Fibroblast of the aortic adventitia (primary cell): ENCODE measurements at regions not wholly inside any gene's neighbourhood (a gene's known extent, or its start where the extent isn't known, plus 50 kb on each side); places are given as distances from the start of the nearest gene placed in this dataset.

Experiments
- DNase-seq: peaks from one replicate; pipeline ENCODE4 v3.0.0-alpha.2; 2010; ENCODE audit warnings: low read depth
- H3K4me3 ChIP-seq: 2 replicates; pipeline ENCODE4 v1.5.1; 2011; ENCODE audit warnings: low read depth, mild to moderate bottlenecking, control low read depth, low read length, moderate library complexity
- TF ChIP-seq, protein P1 (sequence below): IDR thresholded peaks from 2 replicates; pipeline ENCODE4 v1.5.1; 2011; ENCODE audit warnings: mild to moderate bottlenecking, low read length, control low read depth, inconsistent platforms; ENCODE audit not compliant: insufficient read depth

DNA sequence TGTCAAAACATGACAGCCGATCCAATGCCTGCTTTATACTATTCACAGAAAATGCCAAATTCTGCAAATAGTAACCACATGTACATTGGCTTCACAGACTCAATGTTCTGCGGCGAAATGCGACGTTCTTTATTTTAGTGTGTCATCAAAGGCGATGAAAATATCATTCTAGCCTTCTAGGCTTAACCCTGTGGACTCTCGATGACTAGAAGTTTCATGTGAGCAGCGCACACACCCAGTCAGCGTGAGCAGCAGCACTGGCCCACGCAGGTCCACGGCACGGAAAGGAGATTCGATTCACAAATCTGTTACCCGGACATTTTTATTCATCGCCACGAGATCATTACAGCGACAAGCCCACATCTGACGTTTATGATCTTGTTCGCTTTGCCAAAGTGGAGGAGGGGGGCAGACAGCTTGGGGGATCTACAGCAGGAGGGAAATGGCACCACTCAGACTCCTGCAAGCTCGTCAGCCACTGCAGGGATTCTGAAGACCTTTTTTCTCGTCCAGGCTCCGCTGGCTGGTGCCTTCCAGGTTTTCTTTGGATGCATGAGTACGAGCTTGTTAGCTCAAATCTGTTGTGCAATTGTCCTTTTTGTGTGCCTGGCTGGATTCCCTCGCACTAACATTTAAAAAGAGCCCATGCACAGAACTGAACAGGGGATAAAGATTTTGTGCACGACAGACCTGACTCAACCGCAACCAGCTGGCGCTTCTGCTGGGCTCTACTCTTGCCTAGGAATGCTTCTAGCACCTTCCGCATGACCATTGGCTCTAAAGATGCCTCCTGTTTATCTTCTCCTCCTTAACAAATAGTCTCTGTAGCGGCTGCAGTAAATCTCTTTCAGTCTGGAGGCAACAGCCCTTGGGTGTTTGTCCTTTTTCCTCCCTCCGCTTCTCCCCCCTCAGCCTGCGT is 938.4 kb downstream of the MCTP2 start:
- DNase-seq, result peak; percentile 13
- H3K4me3 ChIP-seq, result no peak overlapping the region

DNA sequence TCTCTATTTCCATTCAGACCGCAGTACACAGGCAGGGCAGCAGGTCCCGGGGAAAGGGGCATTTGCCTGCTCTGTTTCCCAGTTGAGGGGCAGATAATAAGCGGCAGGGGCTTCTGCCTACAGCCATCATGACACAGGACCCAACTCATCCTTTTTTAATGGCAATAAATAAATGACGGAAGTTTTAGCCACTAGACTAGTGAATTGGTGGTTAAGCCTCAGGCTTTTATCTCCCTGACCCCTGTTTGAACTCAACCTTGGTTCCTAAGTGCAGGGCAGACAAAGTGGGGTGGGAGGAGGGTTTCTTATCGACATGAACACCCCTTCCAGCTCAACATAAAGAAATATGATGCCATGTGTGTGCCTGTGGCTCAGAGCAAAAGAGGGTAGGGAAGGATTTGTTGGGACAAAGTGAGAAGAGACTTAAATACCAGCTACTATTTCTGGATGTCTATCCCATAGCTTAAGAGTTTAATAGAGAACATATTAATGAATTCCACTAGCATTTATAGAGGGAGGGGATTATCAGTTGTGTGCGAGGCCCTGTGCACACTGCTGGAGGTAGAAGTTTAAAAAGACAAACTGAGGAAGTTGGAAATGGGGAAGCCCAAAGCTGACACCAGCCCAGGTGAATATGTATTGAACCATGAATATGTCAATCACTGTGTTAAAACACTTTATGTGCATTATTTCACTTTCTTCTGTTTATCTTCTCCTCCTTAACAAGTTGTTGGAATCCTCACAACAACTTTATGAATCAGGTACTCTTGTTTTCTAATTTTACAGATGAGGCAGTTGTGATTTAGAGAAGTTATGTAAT is 939.4 kb downstream of the MCTP2 start:
- no peak overlapping the region for H3K4me3 ChIP-seq
- TF ChIP-seq, protein P1, sequence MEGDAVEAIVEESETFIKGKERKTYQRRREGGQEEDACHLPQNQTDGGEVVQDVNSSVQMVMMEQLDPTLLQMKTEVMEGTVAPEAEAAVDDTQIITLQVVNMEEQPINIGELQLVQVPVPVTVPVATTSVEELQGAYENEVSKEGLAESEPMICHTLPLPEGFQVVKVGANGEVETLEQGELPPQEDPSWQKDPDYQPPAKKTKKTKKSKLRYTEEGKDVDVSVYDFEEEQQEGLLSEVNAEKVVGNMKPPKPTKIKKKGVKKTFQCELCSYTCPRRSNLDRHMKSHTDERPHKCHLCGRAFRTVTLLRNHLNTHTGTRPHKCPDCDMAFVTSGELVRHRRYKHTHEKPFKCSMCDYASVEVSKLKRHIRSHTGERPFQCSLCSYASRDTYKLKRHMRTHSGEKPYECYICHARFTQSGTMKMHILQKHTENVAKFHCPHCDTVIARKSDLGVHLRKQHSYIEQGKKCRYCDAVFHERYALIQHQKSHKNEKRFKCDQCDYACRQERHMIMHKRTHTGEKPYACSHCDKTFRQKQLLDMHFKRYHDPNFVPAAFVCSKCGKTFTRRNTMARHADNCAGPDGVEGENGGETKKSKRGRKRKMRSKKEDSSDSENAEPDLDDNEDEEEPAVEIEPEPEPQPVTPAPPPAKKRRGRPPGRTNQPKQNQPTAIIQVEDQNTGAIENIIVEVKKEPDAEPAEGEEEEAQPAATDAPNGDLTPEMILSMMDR, result no peak
- no peak for DNase-seq

More for the DNA sequence above, 938.4 kb downstream of the MCTP2 start:
- TF ChIP-seq, protein P1, result no peak

DNA sequence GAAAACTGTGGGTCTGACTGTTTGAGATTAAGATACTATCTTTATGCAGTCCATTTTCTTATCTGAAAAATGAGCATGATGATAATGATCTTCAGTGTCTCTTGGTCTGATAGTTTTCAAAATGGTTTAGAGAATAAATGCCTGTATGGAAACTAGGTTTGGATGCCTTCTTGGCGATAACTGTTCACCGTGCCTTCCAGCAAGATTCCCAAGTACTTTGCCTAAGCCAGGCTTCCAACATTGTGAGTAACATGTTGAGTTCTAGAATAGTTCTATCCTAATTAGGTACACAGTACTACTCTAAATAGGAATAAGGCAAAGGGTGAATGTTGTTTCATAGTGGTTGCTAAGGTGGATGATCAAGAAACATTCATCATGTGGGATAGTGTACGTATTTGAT is 940.2 kb downstream of the MCTP2 start:
- DNase-seq, result no peak
- TF ChIP-seq, protein P1, result no peak
- H3K4me3 ChIP-seq, result no peak overlapping the region

DNA sequence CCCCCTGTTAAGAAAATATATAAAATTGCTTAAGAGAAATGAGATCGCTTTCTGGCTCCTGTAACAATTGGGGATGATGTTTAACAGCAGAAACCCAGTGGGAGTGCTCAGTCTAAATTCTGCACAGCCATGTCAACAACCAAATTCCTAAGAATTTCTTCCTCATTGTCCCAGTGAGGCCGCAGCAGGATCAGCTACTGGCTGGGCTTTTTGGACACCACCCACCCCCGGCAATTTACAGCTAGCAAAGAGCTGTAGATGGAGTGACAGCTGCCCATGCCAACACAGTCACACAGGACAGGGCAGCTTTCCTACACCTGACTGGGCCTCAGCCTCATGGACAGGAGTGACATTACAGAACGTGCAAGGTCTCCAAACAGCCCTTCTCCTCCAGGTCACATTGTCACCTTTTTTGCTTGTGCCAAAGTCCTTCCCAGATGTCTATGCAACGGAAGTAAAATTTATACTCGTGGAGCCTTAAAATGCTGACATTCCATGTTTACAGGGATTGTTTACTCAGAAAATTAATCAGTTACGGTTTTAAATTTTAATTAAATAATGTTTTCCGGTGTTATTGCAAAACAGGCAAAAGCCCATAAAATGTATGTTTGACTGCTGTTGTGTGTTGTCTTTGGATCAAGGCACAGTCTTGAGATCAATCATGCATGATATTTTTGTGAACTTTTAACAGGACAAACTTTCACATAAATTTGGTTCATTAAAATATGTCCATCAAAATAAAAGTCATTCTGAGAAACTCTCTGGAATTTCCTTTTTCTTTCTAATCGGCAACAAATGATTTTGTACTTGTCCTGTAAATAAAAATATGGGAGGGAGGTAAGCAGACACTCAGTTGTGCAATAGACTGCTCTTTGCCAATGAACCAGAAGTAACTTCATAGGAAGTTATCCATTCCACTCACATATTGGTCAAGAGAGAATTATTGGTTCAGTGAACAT is 943.2 kb downstream of the MCTP2 start:
- no peak overlapping the region for H3K4me3 ChIP-seq
- DNase-seq, result no peak
- TF ChIP-seq, protein P1, result no peak

DNA sequence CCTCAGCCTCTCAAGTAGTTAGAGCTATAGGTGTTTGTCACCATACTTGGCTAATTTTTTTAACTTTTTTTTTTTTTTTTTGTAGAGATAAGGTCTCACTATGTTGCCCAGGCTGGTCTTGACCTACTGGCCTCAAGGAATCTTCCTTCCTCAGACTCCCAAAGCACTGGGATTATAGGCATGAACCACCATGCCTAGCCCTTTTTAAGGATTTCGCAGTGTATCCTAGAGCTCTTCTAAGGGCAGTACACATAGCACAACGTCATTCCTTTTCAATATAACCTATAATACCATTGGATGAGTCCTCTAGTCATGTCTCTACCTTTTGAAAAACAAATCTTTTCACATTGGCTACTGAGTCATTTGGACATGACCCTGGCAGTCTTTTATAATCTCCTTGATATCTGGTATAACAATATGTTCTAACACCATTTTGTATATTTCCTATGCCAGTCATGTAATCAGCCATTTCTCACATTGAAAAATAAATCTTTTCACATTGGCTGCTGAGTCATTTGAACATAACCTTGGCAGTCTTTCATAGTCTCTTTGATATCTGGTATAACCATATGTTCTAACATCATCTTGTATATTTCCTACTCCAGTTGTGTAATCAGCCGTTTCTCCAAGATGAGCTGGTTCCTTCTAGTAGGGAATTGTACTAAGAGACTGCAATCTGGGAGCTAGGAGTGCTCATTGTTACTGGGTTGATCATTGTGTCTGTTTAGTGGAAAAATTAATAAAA is 944.7 kb downstream of the MCTP2 start:
- TF ChIP-seq, protein P1, result no peak
- no peak overlapping the region for H3K4me3 ChIP-seq
- DNase-seq, result peak; percentile 29
